ENCODE measurements at regions not wholly inside any gene's neighbourhood (a gene's known extent, or its start where the extent isn't known, plus 50 kb on each side); places are given as distances from the start of the nearest gene placed in this dataset.

GRCh38 chr1:88562991-88563390, 121.1 kb upstream of the PKN2 start:
- Histone ChIP-seq H3K27ac (replicated peaks; ENCODE audit: low read length) (no peak overlapping the region), H3K9ac (ENCODE audit: low read depth, low read length, poor library complexity) (no peak overlapping the region), H2BK5ac (ENCODE audit: low read length) (no peak overlapping the region), H3K4me1 (ENCODE audit: control insufficient read depth in 2 of 2, insufficient read depth in 1 of 2, low read depth in 1 of 2, low read length in 2 of 2) (no peaks in the 10 kb centered on the region), H4K91ac (ENCODE audit: low read depth, low read length, poor library complexity) (no peak overlapping the region), H3K4me3 (ENCODE audit: low read length in 2 of 2) (no peak overlapping the region), H3K9me3 (replicated peaks in 1 of 2; ENCODE audit: control insufficient read depth in 2 of 2, insufficient read depth in 1 of 2, low read depth in 1 of 2, low read length in 2 of 2) (no peaks in the 10 kb centered on the region), H2AFZ (ENCODE audit: low read length) (no peak overlapping the region), H3K23ac (ENCODE audit: low read depth, low read length, poor library complexity) (no peak overlapping the region), H2BK120ac (ENCODE audit: low read depth, low read length) (no peak overlapping the region), H3K14ac (ENCODE audit: low read length) (no peak overlapping the region), H3K36me3 (replicated peaks in 1 of 2; ENCODE audit: control insufficient read depth in 2 of 2, insufficient read depth in 2 of 2, low read length in 2 of 2) (no peaks in the 10 kb centered on the region), H3K4me2 (ENCODE audit: insufficient read depth, low read length, poor library complexity, severe bottlenecking) (no peak overlapping the region), H2BK12ac (ENCODE audit: low read length) (no peak overlapping the region), H3K18ac (ENCODE audit: low read length) (no peak overlapping the region), H2AK5ac (ENCODE audit: low read depth, low read length) (no peak overlapping the region), H3K4ac (ENCODE audit: low read length) (no peak overlapping the region), H3K27me3 (ENCODE audit: control insufficient read depth in 3 of 3, insufficient read depth in 3 of 3, low read depth in 1 of 3, low read length in 3 of 3) (no peaks in the 10 kb centered on the region), H4K8ac (ENCODE audit: low read depth, low read length) (no peak overlapping the region), H3K79me1 (ENCODE audit: low read depth, low read length) (no peaks in the 10 kb centered on the region), H2BK15ac (ENCODE audit: low read length) (no peak overlapping the region)
- no peak for DNase-seq (ENCODE audit: low spot score)
- no CpG with 5 or more reads among the region's 3 CpGs for WGBS, 2 donors (ENCODE audit: extremely low coverage in 2 of 2, insufficient read length in 2 of 2, insufficient replicate concordance in 1 of 2)

DNA sequence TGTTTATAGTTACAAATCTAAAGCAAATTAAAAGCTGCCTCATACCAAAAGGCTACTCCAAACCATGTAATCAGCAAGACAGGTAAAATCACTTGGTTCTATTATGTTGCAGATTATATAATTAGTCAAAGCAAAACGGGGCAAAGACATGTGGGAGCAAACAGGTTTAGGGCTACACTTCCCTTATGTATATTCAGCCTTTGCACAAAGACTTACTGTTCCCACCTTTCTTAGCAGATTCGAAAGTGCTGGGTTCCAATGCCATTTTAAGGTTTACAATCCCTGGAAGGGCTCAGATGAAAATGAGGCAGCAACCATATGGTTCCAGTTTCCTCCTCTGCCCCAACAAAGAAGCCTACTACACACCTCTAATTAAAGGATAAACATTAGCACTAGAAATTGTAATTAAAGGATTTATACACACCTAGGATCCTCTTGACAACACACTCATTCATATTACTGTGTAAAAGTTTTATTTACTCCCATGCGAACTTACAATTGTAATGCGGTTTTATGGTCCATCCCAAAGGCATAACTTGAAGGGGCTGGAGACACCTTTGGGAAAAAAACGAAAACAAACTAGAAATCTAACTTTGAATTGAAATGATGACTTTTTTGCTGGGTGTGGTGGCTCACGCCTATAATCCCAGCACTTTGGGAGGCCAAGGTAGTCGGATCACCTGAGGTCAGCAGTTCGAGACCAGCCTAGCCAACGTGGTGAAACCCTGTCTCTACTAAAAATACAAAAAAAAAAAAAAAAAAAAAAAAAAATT, 117.3 kb upstream of the PKN2 start:
- Histone ChIP-seq H3K79me1 (ENCODE audit: low read depth, low read length) (no peaks in the 10 kb centered on the region), H2BK120ac (ENCODE audit: low read depth, low read length) (no peak overlapping the region), H3K4me2 (ENCODE audit: insufficient read depth, low read length, poor library complexity, severe bottlenecking) (no peak overlapping the region), H2BK15ac (ENCODE audit: low read length) (no peak overlapping the region), H4K91ac (ENCODE audit: low read depth, low read length, poor library complexity) (no peak overlapping the region), H2AFZ (ENCODE audit: low read length) (no peak overlapping the region), H4K8ac (ENCODE audit: low read depth, low read length) (no peak overlapping the region), H3K9ac (ENCODE audit: low read depth, low read length, poor library complexity) (no peak overlapping the region), H3K27me3 (ENCODE audit: control insufficient read depth in 3 of 3, insufficient read depth in 3 of 3, low read depth in 1 of 3, low read length in 3 of 3) (no peaks in the 10 kb centered on the region), H3K9me3 (replicated peaks in 1 of 2; ENCODE audit: control insufficient read depth in 2 of 2, insufficient read depth in 1 of 2, low read depth in 1 of 2, low read length in 2 of 2) (no peaks in the 10 kb centered on the region), H3K18ac (ENCODE audit: low read length) (no peak overlapping the region), H2BK12ac (ENCODE audit: low read length) (no peak overlapping the region), H3K4me1 (ENCODE audit: control insufficient read depth in 2 of 2, insufficient read depth in 1 of 2, low read depth in 1 of 2, low read length in 2 of 2) (no peaks in the 10 kb centered on the region), H2AK5ac (ENCODE audit: low read depth, low read length) (no peak overlapping the region), H3K27ac (replicated peaks; ENCODE audit: low read length) (no peak overlapping the region), H3K36me3 (replicated peaks in 1 of 2; ENCODE audit: control insufficient read depth in 2 of 2, insufficient read depth in 2 of 2, low read length in 2 of 2) (no peaks in the 10 kb centered on the region), H2BK5ac (ENCODE audit: low read length) (no peak overlapping the region), H3K4me3 (ENCODE audit: low read length in 2 of 2) (no peak overlapping the region), H3K4ac (ENCODE audit: low read length) (no peak overlapping the region), H3K23ac (ENCODE audit: low read depth, low read length, poor library complexity) (no peak overlapping the region), H3K14ac (ENCODE audit: low read length) (no peak overlapping the region)
- no CpG with 5 or more reads among the region's 9 CpGs for WGBS, 2 donors (ENCODE audit: extremely low coverage in 2 of 2, insufficient read length in 2 of 2, insufficient replicate concordance in 1 of 2)
- no peak for DNase-seq (ENCODE audit: low spot score)

- no peak overlapping the region for H2BK120ac ChIP-seq (ENCODE audit: low read depth, low read length)
- no peak overlapping the region for H3K14ac ChIP-seq (ENCODE audit: low read length)
- no peak overlapping the region for H2BK5ac ChIP-seq (ENCODE audit: low read length)
- DNase-seq (ENCODE audit: low spot score), result no peak
- no peak overlapping the region for H3K23ac ChIP-seq (ENCODE audit: low read depth, low read length, poor library complexity)
- no peak overlapping the region for H4K8ac ChIP-seq (ENCODE audit: low read depth, low read length)
- no peak overlapping the region for H4K91ac ChIP-seq (ENCODE audit: low read depth, low read length, poor library complexity)
- no peak overlapping the region for H2AK5ac ChIP-seq (ENCODE audit: low read depth, low read length)
- no peak overlapping the region for H2BK15ac ChIP-seq (ENCODE audit: low read length)
- H3K9ac ChIP-seq (ENCODE audit: low read depth, low read length, poor library complexity), result no peak overlapping the region
- no peak overlapping the region for H2AFZ ChIP-seq (ENCODE audit: low read length)
- no peaks in the 10 kb centered on the region for H3K79me1 ChIP-seq (ENCODE audit: low read depth, low read length)
- no peak overlapping the region for H2BK12ac ChIP-seq (ENCODE audit: low read length)
- no peak overlapping the region for H3K4ac ChIP-seq (ENCODE audit: low read length)
- no peaks in the 10 kb centered on the region for H3K27me3 ChIP-seq (ENCODE audit: control insufficient read depth in 3 of 3, insufficient read depth in 3 of 3, low read depth in 1 of 3, low read length in 3 of 3)
- no peak overlapping the region for H3K18ac ChIP-seq (ENCODE audit: low read length)
- H3K9me3 ChIP-seq (replicated peaks in 1 of 2; ENCODE audit: control insufficient read depth in 2 of 2, insufficient read depth in 1 of 2, low read depth in 1 of 2, low read length in 2 of 2), result no peaks in the 10 kb centered on the region
- no peak overlapping the region for H3K4me3 ChIP-seq (ENCODE audit: low read length in 2 of 2)
- WGBS, 2 donors (ENCODE audit: extremely low coverage in 2 of 2, insufficient read length in 2 of 2, insufficient replicate concordance in 1 of 2), result no CpG with 5 or more reads among the region's 1 CpG
- H3K36me3 ChIP-seq (replicated peaks in 1 of 2; ENCODE audit: control insufficient read depth in 2 of 2, insufficient read depth in 2 of 2, low read length in 2 of 2), result no peaks in the 10 kb centered on the region
- H3K4me1 ChIP-seq (ENCODE audit: control insufficient read depth in 2 of 2, insufficient read depth in 1 of 2, low read depth in 1 of 2, low read length in 2 of 2), result no peaks in the 10 kb centered on the region
- no peak overlapping the region for H3K4me2 ChIP-seq (ENCODE audit: insufficient read depth, low read length, poor library complexity, severe bottlenecking)
- H3K27ac ChIP-seq (replicated peaks; ENCODE audit: low read length), result no peak overlapping the region
These were observed 112.6 kb upstream of the PKN2 start for GRCh38 chr1:88571506-88571905.

DNA sequence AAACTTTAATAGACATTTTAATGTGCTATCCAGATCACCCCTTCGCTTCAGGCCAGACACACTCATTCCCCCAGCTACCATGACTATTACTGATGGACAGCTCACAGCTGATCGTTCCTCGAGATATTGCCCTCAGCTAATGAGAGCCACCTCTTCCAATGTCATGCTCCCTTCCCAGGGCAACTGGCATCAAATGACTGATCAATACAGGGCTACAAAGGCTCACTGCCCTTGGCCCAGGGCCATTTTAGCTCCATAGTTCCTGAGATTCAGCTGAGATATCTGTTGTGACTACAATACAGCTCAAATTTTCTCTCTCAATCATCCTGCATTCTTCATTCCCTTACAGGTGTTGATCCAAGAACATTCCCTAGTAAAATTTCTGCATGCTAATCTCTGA, 104.5 kb upstream of the PKN2 start:
- Histone ChIP-seq H3K4me2 (ENCODE audit: insufficient read depth, low read length, poor library complexity, severe bottlenecking) (no peak overlapping the region), H3K79me1 (ENCODE audit: low read depth, low read length) (no peaks in the 10 kb centered on the region), H4K8ac (ENCODE audit: low read depth, low read length) (no peak overlapping the region), H3K4me3 (ENCODE audit: low read length in 2 of 2) (no peak overlapping the region), H2BK12ac (ENCODE audit: low read length) (no peak overlapping the region), H3K4ac (ENCODE audit: low read length) (no peak overlapping the region), H2AK5ac (ENCODE audit: low read depth, low read length) (no peak overlapping the region), H3K27ac (replicated peaks; ENCODE audit: low read length) (no peak overlapping the region), H3K4me1 (ENCODE audit: control insufficient read depth in 2 of 2, insufficient read depth in 1 of 2, low read depth in 1 of 2, low read length in 2 of 2) (no peaks in the 10 kb centered on the region), H3K18ac (ENCODE audit: low read length) (no peak overlapping the region), H2AFZ (ENCODE audit: low read length) (no peak overlapping the region), H4K91ac (ENCODE audit: low read depth, low read length, poor library complexity) (no peak overlapping the region), H3K36me3 (replicated peaks in 1 of 2; ENCODE audit: control insufficient read depth in 2 of 2, insufficient read depth in 2 of 2, low read length in 2 of 2) (no peaks in the 10 kb centered on the region), H2BK120ac (ENCODE audit: low read depth, low read length) (no peak overlapping the region), H3K9me3 (replicated peaks in 1 of 2; ENCODE audit: control insufficient read depth in 2 of 2, insufficient read depth in 1 of 2, low read depth in 1 of 2, low read length in 2 of 2) (no peaks in the 10 kb centered on the region), H3K9ac (ENCODE audit: low read depth, low read length, poor library complexity) (no peak overlapping the region), H3K27me3 (ENCODE audit: control insufficient read depth in 3 of 3, insufficient read depth in 3 of 3, low read depth in 1 of 3, low read length in 3 of 3) (no peaks in the 10 kb centered on the region), H2BK5ac (ENCODE audit: low read length) (no peak overlapping the region), H3K23ac (ENCODE audit: low read depth, low read length, poor library complexity) (no peak overlapping the region), H3K14ac (ENCODE audit: low read length) (no peak overlapping the region), H2BK15ac (ENCODE audit: low read length) (no peak overlapping the region)
- no CpG with 5 or more reads among the region's 3 CpGs for WGBS, 2 donors (ENCODE audit: extremely low coverage in 2 of 2, insufficient read length in 2 of 2, insufficient replicate concordance in 1 of 2)
- DNase-seq (ENCODE audit: low spot score), result no peak
